ENCODE measurements at regions not wholly inside any gene's neighbourhood (a gene's known extent, or its start where the extent isn't known, plus 50 kb on each side); places are given as distances from the start of the nearest gene placed in this dataset.
"Not testable (repeated sequence)": the region's sequence is repeated elsewhere in the genome, so short reads cannot be mapped to it uniquely, and the experiment has no call there.

- no peak for DNase-seq
These were observed 239.8 kb downstream of the RBM19 start for GRCh38 chr12:113726254-113726819.

GRCh38 chr12:113725557-113725876 is 240.6 kb downstream of the RBM19 start:
- no peak for DNase-seq

DNA sequence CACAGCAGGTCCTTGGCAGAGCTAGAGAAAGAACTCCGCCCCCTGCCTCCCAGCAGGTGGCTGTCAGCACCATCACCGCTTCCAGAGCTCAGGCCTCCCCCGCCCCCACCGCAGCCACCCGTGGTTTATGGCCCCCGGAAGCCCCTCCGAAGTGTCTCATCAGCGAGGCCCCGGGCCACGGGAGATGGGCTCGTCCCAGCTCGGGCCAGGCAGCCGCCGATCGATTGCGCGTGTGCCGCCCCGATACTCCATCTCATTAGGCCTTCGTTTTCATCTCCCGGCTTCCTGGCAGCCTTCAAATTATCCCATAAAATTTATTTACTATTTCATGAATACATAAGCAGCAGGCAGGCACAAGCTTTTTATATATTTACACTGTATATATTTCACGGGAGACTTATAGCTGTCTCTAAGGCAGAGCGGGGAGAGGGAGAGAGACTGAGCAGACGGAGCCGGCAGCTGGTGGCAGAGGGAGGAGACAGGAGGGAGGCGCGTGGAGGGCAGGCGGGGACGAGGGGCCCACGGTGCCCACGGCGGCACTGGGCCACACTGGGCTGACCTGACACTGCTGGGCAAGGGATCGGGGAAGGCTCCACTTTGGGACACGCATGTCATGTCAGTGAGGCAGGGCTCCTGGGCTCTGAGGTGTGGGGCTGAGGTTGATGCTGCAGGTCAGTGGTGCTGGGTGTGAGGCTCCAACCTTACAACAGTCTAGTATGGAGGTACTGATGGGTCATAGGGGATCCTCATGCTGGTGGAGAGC is 241.2 kb downstream of the RBM19 start:
- no peak for DNase-seq

DNA sequence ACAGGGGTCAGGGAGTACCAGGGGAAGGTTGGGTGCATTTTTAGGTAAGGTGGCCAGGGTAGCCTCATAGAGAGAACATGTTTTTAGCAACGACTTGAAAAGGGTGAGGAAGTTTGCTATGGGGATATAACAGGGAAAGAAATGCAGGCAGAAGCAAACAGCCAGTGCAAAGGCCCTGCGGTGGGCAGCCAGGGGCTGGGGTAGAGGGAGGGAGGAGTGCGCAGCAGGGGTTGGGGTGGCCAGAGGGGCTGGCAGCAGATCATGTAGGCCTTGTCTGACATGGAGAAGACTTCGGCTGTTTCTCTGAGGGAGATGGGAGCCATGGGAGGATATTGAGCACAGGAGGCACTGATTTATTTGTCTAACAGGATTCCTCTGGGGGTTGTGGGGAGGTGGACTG is 242.5 kb downstream of the RBM19 start:
- DNase-seq: no peak

- DNase-seq: no peak
These were observed 243.4 kb downstream of the RBM19 start for GRCh38 chr12:113722747-113723146.

GRCh38 chr12:113720629-113721028 is 245.5 kb downstream of the RBM19 start:
- no peak for DNase-seq

DNA sequence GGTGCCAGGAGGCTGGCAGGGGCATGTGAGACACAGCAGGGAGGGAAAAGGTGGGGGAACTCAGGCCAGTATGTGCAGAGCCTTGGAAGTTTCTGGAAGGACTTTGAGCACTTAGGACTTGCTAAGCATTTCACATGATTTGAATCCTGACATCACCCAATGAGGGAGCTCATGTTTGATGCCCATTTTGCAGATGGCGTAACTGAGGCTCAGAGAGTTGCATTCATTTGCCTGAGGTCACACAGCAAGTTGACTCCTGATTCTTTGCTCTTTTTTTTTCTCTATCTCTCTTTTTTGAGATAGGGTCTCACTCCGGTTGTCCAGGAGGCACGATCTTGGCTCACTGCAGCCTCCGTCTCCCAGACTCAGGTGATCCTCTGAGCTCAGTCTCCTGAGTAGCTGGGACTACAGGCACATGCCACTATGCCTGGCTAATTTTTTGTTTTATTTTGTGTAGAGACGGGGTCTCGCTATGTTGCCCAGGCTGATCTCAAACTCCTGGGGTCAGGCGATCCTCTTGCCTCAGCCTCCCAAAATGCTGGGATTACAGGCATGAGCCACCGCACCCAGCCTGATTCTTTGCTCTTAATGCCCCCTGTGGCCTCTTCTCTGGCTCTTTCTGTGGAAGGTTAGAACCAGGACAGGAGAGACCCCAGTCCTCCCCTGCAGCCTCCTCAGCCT is 246.1 kb downstream of the RBM19 start:
- no peak for DNase-seq

GRCh38 chr12:113713156-113713555 is 241.5 kb upstream of the LHX5 start:
- no peak for DNase-seq

- no peak for DNase-seq
These were observed 240.8 kb upstream of the LHX5 start for GRCh38 chr12:113712481-113712880.

GRCh38 chr12:113710216-113710615 is 238.5 kb upstream of the LHX5 start:
- no peak for DNase-seq

DNA sequence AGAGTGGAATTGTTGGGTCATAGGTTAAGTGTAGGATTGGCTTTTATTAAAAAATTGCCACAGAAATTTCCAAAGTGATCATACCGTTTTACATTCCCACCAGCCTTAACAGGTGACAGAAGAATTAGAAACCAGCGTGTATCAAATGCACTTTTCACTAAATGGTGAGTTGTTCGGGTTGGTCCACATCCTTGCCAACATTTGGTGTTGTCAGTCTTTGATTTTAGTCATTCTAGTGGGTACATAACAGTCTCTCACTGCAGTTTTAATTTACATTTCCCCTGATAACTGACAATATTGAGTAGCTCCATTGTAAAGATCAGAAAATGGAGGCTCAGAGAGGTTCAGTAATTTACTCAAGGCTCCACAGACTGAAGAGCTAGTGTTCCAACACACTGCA is 237.8 kb upstream of the LHX5 start:
- DNase-seq: no peak

DNA sequence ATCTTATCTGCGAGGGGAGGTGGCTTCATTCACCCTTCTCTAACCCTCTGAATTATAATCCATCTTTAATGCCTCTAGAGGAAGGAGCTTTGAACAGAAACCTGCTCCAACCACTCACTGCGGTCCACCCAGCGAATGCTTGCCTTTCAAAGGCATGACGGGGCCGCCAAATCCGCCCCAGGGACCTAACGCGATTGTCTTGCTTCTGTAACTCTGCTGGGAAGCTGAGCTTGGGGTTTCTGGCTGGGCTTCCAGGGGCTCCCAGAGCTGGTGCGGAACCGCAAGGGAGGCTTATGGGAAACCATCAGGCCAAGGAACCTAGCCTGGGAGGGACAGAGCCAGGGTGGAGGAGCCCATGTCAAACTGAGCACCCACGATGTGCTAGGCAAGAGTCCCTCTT is 231.2 kb upstream of the LHX5 start:
- DNase-seq: no peak

GRCh38 chr12:113702276-113702675 is 230.6 kb upstream of the LHX5 start:
- no peak for DNase-seq

DNA sequence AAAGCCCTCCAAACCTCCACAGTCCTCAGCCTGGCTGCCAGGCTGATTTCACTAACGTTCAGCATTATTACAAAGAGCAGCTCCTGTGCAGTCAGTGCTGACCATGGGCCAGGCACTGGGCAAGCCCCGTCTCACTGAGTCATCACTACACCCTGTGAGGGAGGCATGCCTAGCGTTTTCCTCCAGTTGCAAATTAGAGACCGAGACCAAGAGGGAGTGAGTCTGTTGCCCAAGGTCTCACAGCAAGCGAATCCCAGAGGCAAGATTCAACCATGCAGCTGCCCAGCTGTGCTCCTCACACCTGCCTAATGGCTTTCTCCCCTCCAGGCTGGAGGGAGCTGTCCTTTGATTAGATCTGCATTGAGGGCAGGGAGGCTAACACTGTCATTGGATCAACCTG is 229.3 kb upstream of the LHX5 start:
- no peak for DNase-seq

DNA sequence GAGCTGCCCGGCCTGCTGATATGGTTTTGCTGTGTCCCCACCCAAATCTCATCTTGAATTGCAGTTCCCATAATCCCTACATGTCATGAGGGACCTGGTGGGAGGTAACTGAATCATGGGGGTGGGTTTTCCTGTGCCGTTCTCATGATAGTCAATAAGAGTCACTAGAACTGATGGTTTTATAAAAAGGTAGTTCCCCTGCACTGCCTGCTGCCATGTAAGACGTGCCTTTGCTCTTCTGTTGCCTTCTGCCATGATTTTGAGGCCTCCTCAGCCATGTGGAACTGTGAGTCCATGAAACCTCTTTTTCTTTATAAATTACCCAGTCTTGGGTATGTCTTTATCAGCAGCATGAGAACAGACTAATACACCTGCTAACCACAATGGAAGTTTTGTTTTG is 228.3 kb upstream of the LHX5 start:
- not testable (repeated sequence) for DNase-seq

GRCh38 chr12:113698510-113698858 is 226.8 kb upstream of the LHX5 start:
- DNase-seq: no peak

GRCh38 chr12:113697651-113698509 is 226.2 kb upstream of the LHX5 start:
- DNase-seq: no peak

- DNase-seq: no peak
These were observed 225.4 kb upstream of the LHX5 start for GRCh38 chr12:113697104-113697503.

DNA sequence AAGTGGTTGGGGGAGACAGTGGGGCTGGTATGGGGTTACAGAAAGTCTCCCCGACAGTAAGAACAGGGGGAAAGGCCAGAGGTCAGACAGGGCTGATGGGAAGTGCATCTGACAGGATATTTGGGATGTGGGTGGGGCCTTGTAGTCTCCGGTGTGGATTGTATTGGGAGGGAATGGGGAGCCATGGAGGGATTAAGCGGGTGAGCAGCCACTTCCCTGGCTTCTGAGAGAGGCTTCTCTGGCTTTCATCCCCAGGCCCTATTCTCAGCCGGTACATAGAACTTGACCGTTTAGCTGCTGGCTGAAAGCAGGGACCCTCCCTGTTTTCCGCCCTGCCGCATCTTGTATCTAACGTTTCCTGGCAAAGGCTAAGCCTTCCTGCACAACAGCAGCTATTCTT is 222.0 kb upstream of the LHX5 start:
- no peak for DNase-seq

DNA sequence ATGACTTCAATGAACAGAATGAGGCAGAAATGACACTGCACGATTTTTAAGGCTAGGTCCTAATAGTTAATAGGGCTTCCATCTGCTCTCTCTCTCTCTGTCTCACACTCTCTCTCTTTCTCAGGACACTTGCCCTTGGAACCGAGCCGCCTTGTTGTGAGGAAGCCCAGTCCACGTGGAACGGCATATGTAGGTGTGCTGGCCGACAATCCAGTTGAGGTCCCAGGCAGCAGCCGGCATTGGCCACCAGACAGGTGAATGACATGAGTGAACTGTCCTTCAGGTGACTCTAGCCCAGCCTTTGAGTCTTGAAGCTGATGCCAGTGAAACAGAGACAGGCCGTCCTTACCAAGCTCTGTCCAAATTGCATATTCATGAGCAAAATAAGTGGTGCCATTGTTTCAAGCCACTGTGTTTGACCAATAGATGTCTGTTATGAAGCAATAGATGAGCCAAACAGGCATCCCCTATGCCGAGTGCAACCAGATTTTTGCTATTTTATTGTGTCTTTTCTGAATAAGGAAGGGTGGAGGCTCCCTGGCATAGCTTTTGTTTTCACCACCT is 217.5 kb upstream of the LHX5 start:
- no peak for DNase-seq

GRCh38 chr12:113688313-113688712 is 216.6 kb upstream of the LHX5 start:
- no peak for DNase-seq

DNA sequence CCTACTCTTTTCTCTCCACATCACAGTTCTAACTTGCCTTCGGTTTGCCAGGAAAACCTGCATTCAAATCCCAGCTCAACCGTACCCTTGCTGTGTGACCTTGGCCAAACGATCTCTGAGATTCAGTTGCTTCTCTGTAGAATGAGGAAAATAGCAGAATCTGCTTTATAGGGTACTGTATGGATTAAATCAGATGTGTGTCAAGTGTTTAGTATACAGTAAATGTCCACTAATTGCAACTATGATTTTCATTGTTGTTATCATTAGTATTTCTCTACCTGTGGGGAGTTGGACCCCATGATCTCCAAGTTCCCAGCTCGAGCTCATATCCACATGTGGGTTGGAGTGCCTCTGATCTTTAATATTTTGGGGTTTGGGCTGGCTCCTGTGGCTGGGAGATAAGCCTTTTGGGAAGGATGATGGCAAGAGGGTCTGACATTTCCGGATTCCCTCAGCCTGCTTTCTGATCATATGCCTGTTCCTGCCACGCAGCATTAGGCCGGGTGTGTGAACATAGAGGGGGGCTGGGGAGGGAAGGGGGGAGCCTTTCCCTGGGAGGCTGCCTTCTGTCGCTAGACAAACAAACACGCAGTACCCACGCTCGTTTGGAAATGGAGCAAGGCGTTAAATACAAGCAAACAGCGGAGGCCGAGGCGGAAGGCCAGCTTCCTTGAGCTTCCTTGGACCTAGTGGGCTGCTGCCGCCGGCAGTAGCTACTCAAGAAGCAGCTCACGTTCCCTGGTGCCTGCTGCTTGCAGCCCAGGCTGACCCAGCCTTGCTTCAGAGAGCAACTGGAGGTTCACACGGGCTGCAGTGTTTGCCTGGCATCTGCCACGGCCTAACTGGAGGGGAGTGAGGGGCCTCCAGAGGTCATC is 213.5 kb upstream of the LHX5 start:
- no peak for DNase-seq

Measured in inflammatory macrophage treated with lipopolysaccharide for 4 hours (primary cell).